ENCODE measurements at regions not wholly inside any gene's neighbourhood (a gene's known extent, or its start where the extent isn't known, plus 50 kb on each side); places are given as distances from the start of the nearest gene placed in this dataset.

- Histone ChIP-seq H2BK15ac (ENCODE audit: low read depth, low read length) (no peak overlapping the region), H3K14ac (ENCODE audit: insufficient read depth, low read length) (no peak overlapping the region), H3K27ac (ENCODE audit: insufficient read length, low read depth, low read length) (no peak overlapping the region), H3K23me2 (ENCODE audit: insufficient read length, low read depth, low read length, poor library complexity, severe bottlenecking) (no peaks in the 10 kb centered on the region), H2AK5ac (ENCODE audit: insufficient read length, low read length) (no peak overlapping the region), H3K56ac (ENCODE audit: insufficient read length, low read depth, low read length) (no peak overlapping the region), H3K9ac (ENCODE audit: extremely low read depth, insufficient read length, low read length) (no peak overlapping the region), H3K4me1 (ENCODE audit: insufficient read depth, low read length) (no peaks in the 10 kb centered on the region), H3K4me2 (ENCODE audit: insufficient read depth, insufficient read length, low read length) (no peak overlapping the region), H4K20me1 (ENCODE audit: control insufficient read depth, insufficient read depth, insufficient read length) (no peaks in the 10 kb centered on the region), H3K18ac (ENCODE audit: insufficient read length, low read depth, low read length) (no peak overlapping the region), H4K5ac (ENCODE audit: insufficient read length, low read depth, low read length) (no peak overlapping the region), H3K27me3 (ENCODE audit: insufficient read depth, low read length) (no peaks in the 10 kb centered on the region), H2BK20ac (ENCODE audit: low read depth, low read length, poor library complexity, severe bottlenecking) (no peak overlapping the region), H3K9me3 (ENCODE audit: control insufficient read depth, low read depth, low read length) (no peaks in the 10 kb centered on the region), H3T11ph (ENCODE audit: low read length) (no peak overlapping the region), H3K79me1 (ENCODE audit: insufficient read depth, low read depth, low read length, poor library complexity, severe bottlenecking) (no peaks in the 10 kb centered on the region), H3K23ac (ENCODE audit: insufficient read length, low read depth, low read length) (no peak overlapping the region), H2BK120ac (ENCODE audit: low read depth, low read length, poor library complexity, severe bottlenecking) (no peak overlapping the region), H2BK12ac (ENCODE audit: insufficient read length, low read depth, low read length) (no peak overlapping the region), H3K4ac (ENCODE audit: low read depth, low read length) (no peak overlapping the region), H4K91ac (ENCODE audit: insufficient read length, low read depth, low read length) (no peak overlapping the region), H3K79me2 (ENCODE audit: insufficient read depth, low read length) (no peaks in the 10 kb centered on the region), H2AFZ (ENCODE audit: low read length) (no peak overlapping the region), H4K8ac (replicated peaks; ENCODE audit: insufficient read length, low read depth, low read length) (no peak overlapping the region), H2BK5ac (ENCODE audit: insufficient read length, low read length) (no peak overlapping the region)
- no CpG with 5 or more reads among the region's 4 CpGs for WGBS (ENCODE audit: extremely low coverage, insufficient read length, low lambda C conversion rate)
- peaks cover 4 to 6% of the 10 kb centered on the region in 2 experiments; a peak in 2 of 4 replicates for H3K4me1 Mint-ChIP-seq
- no peaks in the 10 kb centered on the region for H3K27me3 Mint-ChIP-seq (ENCODE audit: low read depth)
- H3K36me3 Mint-ChIP-seq (ENCODE audit: insufficient read depth in 1 of 3, low read depth in 3 of 3) = peaks cover 0 to 1% (median 0%) of the 10 kb centered on the region in 3 experiments; a peak in 1 of 7 replicates
- no peak for TF ChIP-seq CTCF (conservative IDR thresholded peaks at IDR 0.05)
- H3K4me3 Mint-ChIP-seq = no peak overlapping the region
- peaks cover 0 to 4% of the 10 kb centered on the region in 2 experiments; a peak in 3 of 5 replicates for H3K9me3 Mint-ChIP-seq
- no peak overlapping the region for H3K27ac Mint-ChIP-seq
- DNase-seq = no peak
Observed at GRCh38 chr4:154073107-154073822, 284.4 kb upstream of the SFRP2 start.

All from H9 (cell line).